GM12891 (cell line): ENCODE measurements at regions not wholly inside any gene's neighbourhood (a gene's known extent, or its start where the extent isn't known, plus 50 kb on each side); places are given as distances from the start of the nearest gene placed in this dataset.

Source experiments
- DNase-seq: peaks from one replicate; pipeline ENCODE4 v3.0.0; 2011; ENCODE audit warnings: low spot score; ENCODE audit not compliant: insufficient read length
- FAIRE-seq: peaks from 2 replicates; lab custom pipeline; 2011; peaks lifted over from hg19 to GRCh38; lab: Jason Lieb, UNC
- PAX5 ChIP-seq: IDR thresholded peaks from 2 replicates; pipeline ENCODE4 v1.6.1; 2011; ENCODE audit warnings: low read length, moderate library complexity, mild to moderate bottlenecking; ENCODE audit not compliant: insufficient read depth, severe bottlenecking
- POLR2A ChIP-seq: IDR thresholded peaks from 2 replicates; pipeline ENCODE4 v1.6.1; 2011; ENCODE audit warnings: low read depth, low read length, control low read depth
- POLR2AphosphoS5 ChIP-seq: IDR thresholded peaks from 2 replicates; pipeline ENCODE4 v1.6.1; 2011; ENCODE audit warnings: low read depth, low read length, control low read depth
- POU2F2 ChIP-seq: IDR thresholded peaks from 2 replicates; pipeline ENCODE4 v1.6.1; 2011; ENCODE audit warnings: low read depth, mild to moderate bottlenecking, control low read depth, low read length, moderate library complexity
- SPI1 ChIP-seq: IDR thresholded peaks from 2 replicates; pipeline ENCODE4 v1.6.1; 2011; ENCODE audit warnings: low read depth, low read length, control low read depth
- TAF1 ChIP-seq: IDR thresholded peaks from 2 replicates; pipeline ENCODE4 v1.6.1; 2011; ENCODE audit warnings: low read depth, low read length, control low read depth

- no peak for TF ChIP-seq POLR2A
- no peak for TF ChIP-seq PAX5
- TF ChIP-seq SPI1, result no peak
- no peak for TF ChIP-seq POLR2AphosphoS5
- no peak for TF ChIP-seq POU2F2
- no peak for TF ChIP-seq TAF1
- FAIRE-seq (no peak), DNase-seq (no peak)
Measured at GRCh38 chr2:150594299-150594698, 106.8 kb upstream of the RND3 start.

GRCh38 chr2:150591496-150592285 lies 104.2 kb upstream of the RND3 start:
- FAIRE-seq (no peak), DNase-seq (no peak)
- TF ChIP-seq PAX5 (no peak), POU2F2 (no peak), SPI1 (no peak), TAF1 (no peak), POLR2A (no peak), POLR2AphosphoS5 (no peak)

GRCh38 chr2:150589681-150590080 lies 102.2 kb upstream of the RND3 start:
- FAIRE-seq (no peak), DNase-seq (no peak)
- TF ChIP-seq POLR2A, result no peak
- TF ChIP-seq SPI1, result no peak
- TF ChIP-seq TAF1, result no peak
- no peak for TF ChIP-seq PAX5
- no peak for TF ChIP-seq POU2F2
- TF ChIP-seq POLR2AphosphoS5, result no peak

GRCh38 chr2:150588506-150588870 lies 101.0 kb upstream of the RND3 start:
- TF ChIP-seq TAF1, result no peak
- no peak for TF ChIP-seq POLR2A
- TF ChIP-seq SPI1, result no peak
- TF ChIP-seq POU2F2, result no peak
- TF ChIP-seq PAX5, result no peak
- TF ChIP-seq POLR2AphosphoS5, result no peak
- FAIRE-seq (no peak), DNase-seq (no peak)

GRCh38 chr2:150587547-150588505 lies 100.4 kb upstream of the RND3 start:
- TF ChIP-seq POU2F2 (no peak), POLR2AphosphoS5 (no peak), SPI1 (no peak), PAX5 (no peak), TAF1 (no peak), POLR2A (no peak)
- no peak for FAIRE-seq
- DNase-seq, result no peak

GRCh38 chr2:150586858-150587257 lies 99.4 kb upstream of the RND3 start:
- FAIRE-seq (no peak), DNase-seq (no peak)
- no peak for TF ChIP-seq PAX5
- no peak for TF ChIP-seq TAF1
- no peak for TF ChIP-seq POU2F2
- no peak for TF ChIP-seq POLR2A
- no peak for TF ChIP-seq SPI1
- no peak for TF ChIP-seq POLR2AphosphoS5

GRCh38 chr2:150585221-150585971 lies 97.9 kb upstream of the RND3 start:
- TF ChIP-seq POLR2A (no peak), PAX5 (no peak), TAF1 (no peak)
- no peak for DNase-seq
- FAIRE-seq, result no peak

- TF ChIP-seq SPI1 (no peak), PAX5 (no peak), TAF1 (no peak), POLR2A (no peak), POLR2AphosphoS5 (no peak), POU2F2 (no peak)
- no peak for FAIRE-seq
- no peak for DNase-seq
Measured at GRCh38 chr2:150584081-150584480, 96.6 kb upstream of the RND3 start.

- TF ChIP-seq TAF1 (no peak), SPI1 (no peak), PAX5 (no peak)
- FAIRE-seq, result no peak
- DNase-seq, result no peak
Measured at GRCh38 chr2:150581717-150582472, 94.4 kb upstream of the RND3 start.

GRCh38 chr2:150578481-150578880 lies 91.0 kb upstream of the RND3 start:
- TF ChIP-seq PAX5 (no peak), POLR2A (no peak), POU2F2 (no peak), SPI1 (no peak), TAF1 (no peak), POLR2AphosphoS5 (no peak)
- FAIRE-seq (no peak), DNase-seq (no peak)
